Endothelial cell of umbilical vein (primary cell): ENCODE measurements at regions not wholly inside any gene's neighbourhood (a gene's known extent, or its start where the extent isn't known, plus 50 kb on each side); places are given as distances from the start of the nearest gene placed in this dataset.

Experiments
- BruUV-seq: library from RNA; stranded (reverse); fragments of 400-500 nt; replicated peaks from 2 replicates; lab custom pipeline; 2021; lab: Mats Ljungman, UMichigan
- CTCF ChIA-PET: fragments of 300-600, 350-600 bp; sonication (Branson Sonifier 250); formaldehyde crosslinking; loops from one replicate; lab custom pipeline; 2021; ENCODE audit warnings: antibody characterized with exemption, inconsistent platforms; lab: Charles Lee
- POLR2A ChIA-PET: fragments of 300-600, 350-600 bp; sonication (Branson Sonifier 250); formaldehyde crosslinking; loops from one replicate; lab custom pipeline; 2021; ENCODE audit warnings: antibody characterized with exemption, inconsistent platforms; lab: Charles Lee
- DNase-seq: peaks from one replicate; pipeline ENCODE4 v3.0.0-alpha.2; 2011; ENCODE audit warnings: low read depth, low spot score
- FAIRE-seq: peaks from 2 replicates; lab custom pipeline; 2011; peaks lifted over from hg19 to GRCh38; lab: Jason Lieb, UNC
- H2AFZ ChIP-seq: 2 replicates; pipeline ENCODE4 v1.6.0; 2012; ENCODE audit warnings: low read depth, low read length, control low read depth, inconsistent platforms
- H3K27ac ChIP-seq: 2 replicates; pipeline ENCODE4 v1.5.1; 2011; ENCODE audit warnings: low read depth, mild to moderate bottlenecking, control low read depth, low read length, moderate library complexity; ENCODE audit not compliant: insufficient read depth
- H3K27me3 ChIP-seq, 2 experiments: 2 replicates each; pipeline versions ENCODE4 v1.6.0 to v1.6.1; 2011; ENCODE audit warnings: low read length in 2 of 2, mixed read lengths in 1 of 2; ENCODE audit not compliant: control insufficient read depth in 2 of 2, insufficient read depth in 2 of 2
- H3K36me3 ChIP-seq, 2 experiments: 2 replicates in 1 of 2; 3 replicates in 1 of 2; pipeline ENCODE4 v1.5.1; 2011; ENCODE audit warnings: low read length in 2 of 2, mild to moderate bottlenecking in 1 of 2, moderate library complexity in 1 of 2; ENCODE audit not compliant: control insufficient read depth in 2 of 2, insufficient read depth in 2 of 2; ENCODE audit errors: extremely low read depth in 1 of 2
- H3K4me1 ChIP-seq: 3 replicates; pipeline ENCODE4 v1.5.1; 2011; ENCODE audit warnings: mild to moderate bottlenecking, low read length; ENCODE audit not compliant: control insufficient read depth, insufficient read depth; ENCODE audit errors: extremely low read depth
- H3K4me2 ChIP-seq: 2 replicates; pipeline ENCODE4 v1.6.1; 2011; ENCODE audit warnings: low read length, control low read depth, mixed read lengths; ENCODE audit not compliant: insufficient read depth
- H3K4me3 ChIP-seq, 3 experiments: fragments of 200-600 bp in 1 of 3; sonication (generic), shearing (Covaris generic) in 1 of 3; replicated peaks in 1 of 3; 2 replicates each; pipeline ENCODE4 v1.5.1; 2011 to 2016; ENCODE audit warnings: control low read depth in 3 of 3, low read length in 3 of 3, mild to moderate bottlenecking in 2 of 3, inconsistent platforms in 1 of 3, low read depth in 1 of 3, moderate library complexity in 1 of 3; ENCODE audit not compliant: insufficient read depth in 1 of 3
- H3K79me2 ChIP-seq: 2 replicates; pipeline ENCODE4 v1.6.0; 2012; ENCODE audit warnings: low read length, inconsistent platforms; ENCODE audit not compliant: control insufficient read depth, insufficient read depth
- H3K9ac ChIP-seq: replicated peaks from 2 replicates; pipeline ENCODE3; 2011; ENCODE audit warnings: low read length, control low read depth; ENCODE audit not compliant: insufficient read depth; ENCODE audit errors: extremely low read depth
- H3K9me1 ChIP-seq: replicated peaks from 3 replicates; pipeline ENCODE4 v1.6.0; 2011; ENCODE audit warnings: mild to moderate bottlenecking, low read length; ENCODE audit not compliant: control insufficient read depth, insufficient read depth; ENCODE audit errors: extremely low read depth
- H3K9me3 ChIP-seq: replicated peaks from 2 replicates; pipeline ENCODE4 v1.5.1; 2012; ENCODE audit warnings: low read length, inconsistent platforms; ENCODE audit not compliant: control insufficient read depth, insufficient read depth
- H4K20me1 ChIP-seq: replicated peaks from 2 replicates; pipeline ENCODE3; 2011; ENCODE audit warnings: mild to moderate bottlenecking, low read length; ENCODE audit not compliant: control insufficient read depth, insufficient read depth; ENCODE audit errors: extremely low read depth
- EZH2 ChIP-seq: IDR thresholded peaks from 2 replicates; pipeline ENCODE4 v1.6.1; 2012; ENCODE audit warnings: borderline replicate concordance, low read depth, mild to moderate bottlenecking, moderate library complexity, low read length, inconsistent platforms; ENCODE audit not compliant: severe bottlenecking
- FOS ChIP-seq: IDR thresholded peaks from 2 replicates; pipeline ENCODE4 v1.6.1; 2011; ENCODE audit warnings: mild to moderate bottlenecking, low read length, moderate library complexity, borderline replicate concordance; ENCODE audit not compliant: insufficient read depth
- GATA2 ChIP-seq: IDR thresholded peaks from 2 replicates; pipeline ENCODE4 v1.7.0; 2011; ENCODE audit warnings: low read depth, mild to moderate bottlenecking, moderate library complexity, mixed read lengths, low read length; ENCODE audit not compliant: insufficient read length, insufficient read depth
- JUN ChIP-seq: IDR thresholded peaks from 2 replicates; pipeline ENCODE4 v1.6.1; 2011; ENCODE audit warnings: borderline replicate concordance, low read depth; ENCODE audit not compliant: insufficient read length, insufficient read depth
- MYC ChIP-seq: IDR thresholded peaks from one replicate; pipeline ENCODE4 v1.6.1; 2011; ENCODE audit warnings: mild to moderate bottlenecking, low read depth, low read length
- dilution Hi-C: fragments of 300-500 bp; cut with MboI; formaldehyde crosslinking; loops from one replicate; pipeline ENCODE4 v1.15.0; 2019; ENCODE audit warnings: low sequenced_read_pairs; ENCODE audit not compliant: extremely low pct_ligation_motif_present
- intact Hi-C: fragments of 100-400 bp; cut with micrococcal nuclease; formaldehyde crosslinking; loops from one replicate; pipeline ENCODE4 v1.10.0; 2022
- TF ChIP-seq, protein P1 (sequence below), 2 donors: IDR thresholded peaks; 1 replicate in 1 of 2; 2 replicates in 1 of 2; pipeline ENCODE4 v1.5.1; 2011; ENCODE audit warnings: low read length in 2 of 2, mild to moderate bottlenecking in 2 of 2, moderate library complexity in 2 of 2, control low read depth in 1 of 2, inconsistent platforms in 1 of 2, low read depth in 1 of 2; ENCODE audit not compliant: insufficient read depth in 1 of 2; ENCODE audit errors: extremely low read depth in 1 of 2
- TF ChIP-seq, protein P2 (sequence below): IDR thresholded peaks from 2 replicates; pipeline ENCODE4 v1.6.1; 2011; ENCODE audit not compliant: insufficient read depth, insufficient read length

DNA sequence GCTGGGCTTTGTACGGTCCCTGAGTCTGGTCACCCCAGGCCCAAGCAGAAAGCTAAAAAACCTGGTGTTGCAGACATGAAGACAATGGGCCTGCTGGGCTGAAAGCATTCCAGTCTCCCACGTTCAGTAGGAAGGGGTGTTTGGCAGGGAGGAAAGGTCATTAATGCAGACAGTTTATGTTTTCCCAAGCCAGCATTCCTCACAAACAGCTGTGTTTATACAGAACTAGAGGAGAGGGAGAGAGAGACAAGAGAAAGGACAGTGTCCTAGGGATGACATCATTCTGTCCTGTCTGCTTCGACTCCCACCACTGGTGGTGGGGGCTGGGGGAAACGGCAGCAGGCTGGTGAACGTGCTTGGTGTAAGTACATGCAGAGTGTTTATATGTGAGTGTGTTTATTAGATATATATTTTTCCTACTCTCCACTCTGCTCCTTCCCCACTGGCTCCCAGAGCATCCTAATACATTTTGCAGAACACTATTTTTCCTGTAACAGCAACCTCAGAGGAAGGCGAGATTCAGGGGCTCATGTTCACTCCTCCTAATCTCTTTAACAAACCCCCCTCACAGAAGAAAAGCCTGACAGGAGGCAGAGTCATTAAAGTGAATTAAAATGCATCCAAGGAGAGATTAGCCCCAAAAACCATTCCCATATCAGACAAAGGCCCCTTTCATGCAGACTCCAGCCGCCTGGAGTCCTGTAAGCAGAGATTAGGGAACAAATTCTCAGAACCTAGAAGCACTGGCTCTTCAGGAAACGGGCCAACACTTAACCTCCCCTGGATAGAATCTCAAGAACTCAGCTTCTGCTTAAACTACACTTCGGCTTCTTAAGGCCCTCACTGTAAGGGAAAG lies 380.4 kb downstream of the TNS1 start:
- Histone ChIP-seq H3K4me1 (no peaks in the 10 kb centered on the region), H3K79me2 (no peaks in the 10 kb centered on the region), H3K9me3 (no peaks in the 10 kb centered on the region), H3K27me3 (no peaks in the 10 kb centered on the region), H3K27ac (no peak overlapping the region), H2AFZ (no peak overlapping the region), H3K4me3 (no peak overlapping the region), H3K4me2 (no peak overlapping the region), H3K9ac (no peak overlapping the region), H3K36me3 (no peaks in the 10 kb centered on the region), H3K9me1 (no peaks in the 10 kb centered on the region), H4K20me1 (no peaks in the 10 kb centered on the region)
- TF ChIP-seq, protein P1, sequence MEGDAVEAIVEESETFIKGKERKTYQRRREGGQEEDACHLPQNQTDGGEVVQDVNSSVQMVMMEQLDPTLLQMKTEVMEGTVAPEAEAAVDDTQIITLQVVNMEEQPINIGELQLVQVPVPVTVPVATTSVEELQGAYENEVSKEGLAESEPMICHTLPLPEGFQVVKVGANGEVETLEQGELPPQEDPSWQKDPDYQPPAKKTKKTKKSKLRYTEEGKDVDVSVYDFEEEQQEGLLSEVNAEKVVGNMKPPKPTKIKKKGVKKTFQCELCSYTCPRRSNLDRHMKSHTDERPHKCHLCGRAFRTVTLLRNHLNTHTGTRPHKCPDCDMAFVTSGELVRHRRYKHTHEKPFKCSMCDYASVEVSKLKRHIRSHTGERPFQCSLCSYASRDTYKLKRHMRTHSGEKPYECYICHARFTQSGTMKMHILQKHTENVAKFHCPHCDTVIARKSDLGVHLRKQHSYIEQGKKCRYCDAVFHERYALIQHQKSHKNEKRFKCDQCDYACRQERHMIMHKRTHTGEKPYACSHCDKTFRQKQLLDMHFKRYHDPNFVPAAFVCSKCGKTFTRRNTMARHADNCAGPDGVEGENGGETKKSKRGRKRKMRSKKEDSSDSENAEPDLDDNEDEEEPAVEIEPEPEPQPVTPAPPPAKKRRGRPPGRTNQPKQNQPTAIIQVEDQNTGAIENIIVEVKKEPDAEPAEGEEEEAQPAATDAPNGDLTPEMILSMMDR (IDR thresholded peaks at IDR 0.05; ENCODE audit: extremely low read depth in 1 of 2, insufficient read depth in 1 of 2, low read depth in 1 of 2, low read length in 2 of 2) = no peak
- no peak for TF ChIP-seq EZH2
- no peak for TF ChIP-seq FOS
- no peak for TF ChIP-seq GATA2
- no peak for DNase-seq
- ChIA-PET POLR2A (no interaction called here), CTCF (no interaction called here)
- dilution Hi-C loops = no loop called here
- intact Hi-C loops = no loop called here
- no peak for FAIRE-seq
- no TSS peak for BruUV-seq

DNA sequence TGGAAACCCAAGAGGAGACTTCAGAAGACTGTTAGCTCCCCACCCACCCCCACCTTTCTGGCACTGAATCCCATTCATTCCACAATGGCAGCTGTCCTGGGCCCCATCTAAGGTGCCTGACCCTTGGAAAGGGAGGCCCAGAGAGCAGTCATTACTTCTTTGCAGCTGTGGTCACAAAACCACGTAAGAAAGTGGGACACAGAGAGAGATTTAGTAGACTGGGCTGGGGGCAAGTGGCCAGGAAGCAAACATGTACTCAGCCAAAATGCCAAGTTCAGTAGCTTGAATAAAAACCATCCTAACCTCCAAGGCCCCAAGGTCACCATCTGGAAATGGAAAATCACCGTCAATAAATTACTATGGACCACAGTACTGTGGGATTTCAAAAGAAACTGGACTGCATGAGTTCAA lies 381.4 kb downstream of the TNS1 start:
- FAIRE-seq (no peak), DNase-seq (no peak)
- CTCF ChIA-PET = no interaction called here
- H3K4me2 ChIP-seq = no peak overlapping the region
- H2AFZ ChIP-seq = no peak overlapping the region
- H3K4me3 ChIP-seq = no peak overlapping the region
- no peak overlapping the region for H3K9ac ChIP-seq
- no peaks in the 10 kb centered on the region for H3K27me3 ChIP-seq
- POLR2A ChIA-PET = no interaction called here
- no TSS peak for BruUV-seq
- H3K4me1 ChIP-seq = no peaks in the 10 kb centered on the region
- H3K27ac ChIP-seq = no peak overlapping the region
- TF ChIP-seq EZH2 (no peak), MYC (no peak), JUN (no peak), GATA2 (no peak)
- TF ChIP-seq, protein P2, sequence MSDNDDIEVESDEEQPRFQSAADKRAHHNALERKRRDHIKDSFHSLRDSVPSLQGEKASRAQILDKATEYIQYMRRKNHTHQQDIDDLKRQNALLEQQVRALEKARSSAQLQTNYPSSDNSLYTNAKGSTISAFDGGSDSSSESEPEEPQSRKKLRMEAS = no peak
- TF ChIP-seq, protein P1 (IDR thresholded peaks at IDR 0.05; ENCODE audit: extremely low read depth in 1 of 2, insufficient read depth in 1 of 2, low read depth in 1 of 2, low read length in 2 of 2) = no peak
- dilution Hi-C loops (no loop called here), intact Hi-C loops (no loop called here)
- H3K36me3 ChIP-seq = no peaks in the 10 kb centered on the region
- H3K9me1 ChIP-seq = no peaks in the 10 kb centered on the region
- no peaks in the 10 kb centered on the region for H3K9me3 ChIP-seq
- H4K20me1 ChIP-seq = no peaks in the 10 kb centered on the region
- no peaks in the 10 kb centered on the region for H3K79me2 ChIP-seq
